HepG2 (cell line): ENCODE measurements at regions not wholly inside any gene's neighbourhood (a gene's known extent, or its start where the extent isn't known, plus 50 kb on each side); places are given as distances from the start of the nearest gene placed in this dataset.
A peak's percentile ranks its signal among the peaks of the same experiment; 100 is the strongest.

ENCODE experiments used
- ATAC-seq: fragments of 200-7000 bp; cut with Tn5 transposase; 3 replicates; pipeline ENCODE4 v1.9.1; 2020; ENCODE audit warnings: mild to moderate bottlenecking, moderate library complexity
- BruUV-seq: library from RNA; stranded (reverse); fragments of 400-500 nt; replicated peaks from 2 replicates; lab custom pipeline; 2021; lab: Mats Ljungman, UMichigan
- CTCF ChIA-PET: fragments of 300-600 bp; formaldehyde crosslinking; extraction: SDS; loops from one replicate; lab custom pipeline; 2021; ENCODE audit warnings: low total read pairs, inconsistent platforms, low intra/inter-chr PET ratio; lab: Yijun Ruan, JAX
- POLR2A ChIA-PET: fragments of 350-600 bp; sonication (Branson Sonifier 250); formaldehyde crosslinking; loops from one replicate; lab custom pipeline; 2020; ENCODE audit warnings: antibody characterized with exemption, inconsistent platforms; lab: Yijun Ruan, JAX
- DNase-seq: peaks from one replicate; pipeline ENCODE4 v3.0.0-alpha.2; 2015; ENCODE audit warnings: low spot score
- FAIRE-seq: peaks from 3 replicates; lab custom pipeline; 2011; peaks lifted over from hg19 to GRCh38; lab: Jason Lieb, UNC
- H2AFZ ChIP-seq: one replicate; pipeline ENCODE4 v1.6.1; 2011; ENCODE audit warnings: low read length, inconsistent platforms
- H3K27ac ChIP-seq: fragments of 300-600 bp; 3 replicates; pipeline ENCODE4 v1.8.0; 2011; ENCODE audit warnings: mixed run types, mild to moderate bottlenecking, mixed read lengths, low read length, inconsistent platforms; ENCODE audit not compliant: insufficient read depth; ENCODE audit errors: extremely low read length
- H3K27me3 ChIP-seq, 2 experiments: fragments of 200-600 bp in 1 of 2; 2 replicates in 1 of 2; 3 replicates in 1 of 2; pipeline versions ENCODE4 v1.6.0 to v1.8.0; 2011; ENCODE audit warnings: low read length in 2 of 2, mild to moderate bottlenecking in 2 of 2, moderate library complexity in 2 of 2, inconsistent platforms in 1 of 2; ENCODE audit not compliant: insufficient read depth in 2 of 2, control insufficient read depth in 1 of 2
- H3K36me3 ChIP-seq, 2 experiments: fragments of 200-600 bp in 1 of 2; replicated peaks in 1 of 2; 2 replicates in 1 of 2; 3 replicates in 1 of 2; pipeline versions ENCODE4 v1.5.1 to v1.8.0; 2011; ENCODE audit warnings: low read length in 2 of 2, inconsistent platforms in 1 of 2; ENCODE audit not compliant: insufficient read depth in 2 of 2, control insufficient read depth in 1 of 2
- H3K4me1 ChIP-seq: 2 replicates; pipeline ENCODE4 v1.5.1; 2012; ENCODE audit warnings: low read length, inconsistent platforms; ENCODE audit not compliant: insufficient read depth
- H3K4me2 ChIP-seq: 2 replicates; pipeline ENCODE4 v1.6.0; 2011; ENCODE audit warnings: low read depth, low read length, inconsistent platforms
- H3K4me3 ChIP-seq, 3 experiments: fragments of 200-600 bp in 1 of 3; sonication (generic), shearing (Covaris generic) in 1 of 3; replicated peaks in 1 of 3; 2 replicates each; pipeline ENCODE4 v1.5.1; 2011 to 2016; ENCODE audit warnings: low read length in 3 of 3, inconsistent platforms in 2 of 3, low read depth in 2 of 3, mild to moderate bottlenecking in 2 of 3, control low read depth in 1 of 3, mixed read lengths in 1 of 3; ENCODE audit not compliant: insufficient read depth in 1 of 3
- H3K79me2 ChIP-seq: one replicate; pipeline ENCODE4 v1.6.1; 2011; ENCODE audit warnings: low read length, inconsistent platforms; ENCODE audit not compliant: insufficient read depth
- H3K9ac ChIP-seq: 2 replicates; pipeline ENCODE4 v1.6.0; 2011; ENCODE audit warnings: mild to moderate bottlenecking, low read depth, low read length, inconsistent platforms; ENCODE audit not compliant: insufficient read depth
- H3K9me3 ChIP-seq: 2 replicates; pipeline ENCODE4 v1.5.1; 2012; ENCODE audit warnings: mild to moderate bottlenecking, low read length
- H4K20me1 ChIP-seq: 2 replicates; pipeline ENCODE4 v1.6.0; 2011; ENCODE audit warnings: inconsistent platforms, mild to moderate bottlenecking, low read length, moderate library complexity; ENCODE audit not compliant: insufficient read depth
- CEBPG ChIP-seq: IDR thresholded peaks from 2 replicates; pipeline ENCODE4 v1.6.1; 2016
- HIVEP1 ChIP-seq: sonication (generic); formaldehyde crosslinking; IDR thresholded peaks from 2 replicates; pipeline ENCODE4 v1.4.0; 2020; ENCODE audit warnings: mild to moderate bottlenecking, missing genetic modification reagents
- TCF7 ChIP-seq: sonication (generic); IDR thresholded peaks from 2 replicates; pipeline ENCODE4 v1.6.1; 2016; ENCODE audit warnings: antibody characterized with exemption, low read depth
- TEAD3 ChIP-seq: optimal IDR thresholded peaks from 2 replicates; pipeline ENCODE3; 2016; ENCODE audit warnings: borderline replicate concordance
- ZMYM2 ChIP-seq: sonication (generic); formaldehyde crosslinking; IDR thresholded peaks from 2 replicates; pipeline ENCODE4 v1.8.0; 2022; ENCODE audit warnings: mild to moderate bottlenecking, missing genetic modification reagents
- ZNF558 ChIP-seq: sonication (generic); formaldehyde crosslinking; IDR thresholded peaks from 2 replicates; pipeline ENCODE4 v1.9.0; 2022; ENCODE audit warnings: mild to moderate bottlenecking, missing genetic modification reagents, borderline replicate concordance
- WGBS: methylation state at CpG from one replicate; pipeline ENCODE4 v1.1.6; 2017; ENCODE audit warnings: low lambda C conversion rate; 5-methylcytosine and 5-hydroxymethylcytosine counted together
- in situ Hi-C: cut with HindIII; loops from 2 replicates; pipeline ENCODE4 v1.10.0; 2017; ENCODE audit warnings: low pct_unique_long_range_greater_than_20kb; ENCODE audit not compliant: extremely low pct_ligation_motif_present
- intact Hi-C: fragments of 100-400 bp; cut with micrococcal nuclease; formaldehyde crosslinking; loops from one replicate; pipeline ENCODE4 v1.10.0; 2022; ENCODE audit not compliant: unreplicated experiment
- TF ChIP-seq, protein P1 (sequence below), 2 experiments: fragments of 450-650 bp in 1 of 2; sonication (generic) in 1 of 2; formaldehyde crosslinking; IDR thresholded peaks; 2 replicates each; pipeline versions ENCODE4 v1.5.0 to v1.8.0; 2020 to 2022; ENCODE audit warnings: mild to moderate bottlenecking in 1 of 2, missing genetic modification reagents in 1 of 2

DNA sequence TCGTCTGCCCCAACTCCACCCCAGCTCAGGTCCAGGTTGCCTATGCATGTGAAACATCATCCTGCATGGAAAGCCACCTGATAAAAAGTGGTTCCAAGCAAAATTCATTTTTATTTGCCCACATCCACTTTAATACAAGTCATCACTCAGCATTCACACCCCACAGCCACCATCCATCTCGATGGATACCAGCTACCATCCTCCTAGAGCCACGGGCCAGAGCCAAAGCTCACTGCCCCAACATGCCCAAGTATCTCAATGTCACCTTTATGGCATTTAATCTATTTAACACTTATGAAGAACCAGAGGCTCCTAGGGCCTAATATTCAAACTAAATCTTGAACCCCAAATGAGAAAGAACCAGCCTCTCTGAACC is 70.5 kb downstream of the COPRS start:
- H4K20me1 ChIP-seq, result no peaks in the 10 kb centered on the region
- H3K79me2 ChIP-seq, result no peaks in the 10 kb centered on the region
- H3K27me3 ChIP-seq, result no peaks in the 10 kb centered on the region
- TF ChIP-seq ZMYM2 (CRISPR knock-in tag) (no peak), ZNF558 (CRISPR knock-in tag) (no peak)
- no peak for DNase-seq
- no peak overlapping the region for H3K9ac ChIP-seq
- H3K9me3 ChIP-seq, result no peaks in the 10 kb centered on the region
- H3K36me3 ChIP-seq, result no peaks in the 10 kb centered on the region
- ChIA-PET CTCF (no interaction called here), POLR2A (interaction anchor here (2.1 kb wide), 1 partner anchor 15 kb away, joined by 9 read pairs; no protein-coding TSS in a partner anchor)
- no peak overlapping the region for H2AFZ ChIP-seq
- no peak for FAIRE-seq
- intact Hi-C loops (no loop called here), in situ Hi-C loops (no loop called here)
- no peak overlapping the region for H3K27ac ChIP-seq
- peaks cover 11% of the 10 kb centered on the region; the same call in 1 of the 2 replicates for H3K4me1 ChIP-seq
- no peak for ATAC-seq
- 36% methylated on average over 3 of the region's 3 CpGs for WGBS
- H3K4me2 ChIP-seq, result peak overlapping the region; percentile 14
- no peak overlapping the region for H3K4me3 ChIP-seq
- no TSS peak for BruUV-seq

DNA sequence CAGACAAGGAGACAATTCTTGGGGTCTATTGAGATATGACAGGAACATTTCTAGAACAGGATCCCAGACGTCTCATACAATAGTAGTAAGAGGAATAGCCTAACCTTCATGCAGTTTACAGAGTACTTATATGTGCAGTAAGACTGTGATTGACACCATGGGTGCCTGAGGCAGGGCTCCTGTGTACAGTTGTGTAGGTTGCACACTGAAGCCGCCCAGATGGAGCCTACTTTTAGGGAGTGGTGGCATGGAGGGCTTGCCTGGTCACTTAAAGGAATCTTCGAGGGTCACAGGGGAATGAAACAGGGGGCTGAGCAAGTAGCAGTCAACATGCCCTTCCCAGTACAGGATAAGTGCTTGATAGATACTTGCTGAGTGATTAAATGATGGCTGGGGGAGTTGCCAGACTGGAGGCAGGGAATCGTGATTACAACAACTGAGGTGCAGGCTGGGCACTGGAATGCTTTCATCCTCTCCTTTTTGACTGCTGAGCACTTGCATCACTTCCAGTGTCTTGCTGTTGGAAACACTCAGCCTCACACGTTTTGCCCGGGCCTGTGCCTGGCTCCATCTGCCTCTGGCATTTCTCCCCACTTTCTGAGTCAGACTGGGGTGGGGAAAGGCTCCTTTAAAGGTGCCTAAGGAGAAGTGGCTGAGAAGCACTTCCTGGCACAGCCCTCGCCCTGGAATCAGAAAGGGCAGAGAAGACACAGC is 71.0 kb downstream of the COPRS start:
- no peaks in the 10 kb centered on the region for H4K20me1 ChIP-seq
- ATAC-seq, result no peak
- WGBS, result 14% methylated on average over 7 of the region's 7 CpGs
- H2AFZ ChIP-seq, result no peak overlapping the region
- H3K9ac ChIP-seq, result no peak overlapping the region
- POLR2A ChIA-PET, result interaction anchor here (2.1 kb wide), 1 partner anchor 16 kb away, joined by 9 read pairs; no protein-coding TSS in a partner anchor
- no peaks in the 10 kb centered on the region for H3K36me3 ChIP-seq
- TF ChIP-seq, protein P1, sequence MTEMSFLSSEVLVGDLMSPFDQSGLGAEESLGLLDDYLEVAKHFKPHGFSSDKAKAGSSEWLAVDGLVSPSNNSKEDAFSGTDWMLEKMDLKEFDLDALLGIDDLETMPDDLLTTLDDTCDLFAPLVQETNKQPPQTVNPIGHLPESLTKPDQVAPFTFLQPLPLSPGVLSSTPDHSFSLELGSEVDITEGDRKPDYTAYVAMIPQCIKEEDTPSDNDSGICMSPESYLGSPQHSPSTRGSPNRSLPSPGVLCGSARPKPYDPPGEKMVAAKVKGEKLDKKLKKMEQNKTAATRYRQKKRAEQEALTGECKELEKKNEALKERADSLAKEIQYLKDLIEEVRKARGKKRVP (CRISPR knock-in tag; IDR thresholded peaks at IDR 0.05), result 0 out of 4 replicates have a peak, but pooled peaks of 1 of the 2 experiments have one; percentile 41
- TF ChIP-seq HIVEP1, result no peak
- 0 out of 2 replicates have a peak, but pooled peaks have one; percentile 8 for TF ChIP-seq CEBPG (CRISPR knock-in tag)
- peak; percentile 30 for TF ChIP-seq TEAD3
- TF ChIP-seq TCF7, result peak; percentile 28; the same call in 1 of the 2 replicates
- no peak overlapping the region for H3K4me3 ChIP-seq
- H3K9me3 ChIP-seq, result no peaks in the 10 kb centered on the region
- H3K4me2 ChIP-seq, result peak overlapping the region; percentile 14
- no peak for FAIRE-seq
- CTCF ChIA-PET, result no interaction called here
- peaks cover 11% of the 10 kb centered on the region; the same call in 1 of the 2 replicates for H3K4me1 ChIP-seq
- H3K27me3 ChIP-seq, result no peaks in the 10 kb centered on the region
- DNase-seq, result peak; percentile 15
- H3K27ac ChIP-seq, result no peak overlapping the region
- no peaks in the 10 kb centered on the region for H3K79me2 ChIP-seq
- no TSS peak for BruUV-seq
- intact Hi-C loops, result no loop called here
- in situ Hi-C loops, result no loop called here
